DMS 273 (cell line): ENCODE measurements at regions not wholly inside any gene's neighbourhood (a gene's known extent, or its start where the extent isn't known, plus 50 kb on each side); places are given as distances from the start of the nearest gene placed in this dataset.
"Not testable (repeated sequence)": the region's sequence is repeated elsewhere in the genome, so short reads cannot be mapped to it uniquely, and the experiment has no call there.

Source experiments
- DNase-seq: peaks from one replicate; lab custom pipeline; 2025; ENCODE audit not compliant: unreplicated experiment; lab: John Stamatoyannopoulos, UW

GRCh38 chr9:7626571-7627029 lies 173.0 kb downstream of the DMAC1 start:
- DNase-seq = not testable (repeated sequence)

- DNase-seq = no peak
These were observed 177.1 kb downstream of the DMAC1 start for GRCh38 chr9:7622481-7622880.

GRCh38 chr9:7615344-7615743 lies 184.2 kb downstream of the DMAC1 start:
- no peak for DNase-seq

GRCh38 chr9:7613931-7614330 lies 185.6 kb downstream of the DMAC1 start:
- no peak for DNase-seq

GRCh38 chr9:7608261-7608660 lies 191.3 kb downstream of the DMAC1 start:
- no peak for DNase-seq

GRCh38 chr9:7607421-7607820 lies 192.2 kb downstream of the DMAC1 start:
- no peak for DNase-seq

- DNase-seq = no peak
These were observed 193.0 kb downstream of the DMAC1 start for GRCh38 chr9:7606591-7606990.

GRCh38 chr9:7601739-7602138 lies 197.8 kb downstream of the DMAC1 start:
- no peak for DNase-seq

- DNase-seq = no peak
These were observed 201.9 kb downstream of the DMAC1 start for GRCh38 chr9:7597716-7598115.

- DNase-seq = no peak
These were observed 207.0 kb downstream of the DMAC1 start for GRCh38 chr9:7592321-7593316.

GRCh38 chr9:7591501-7591900 lies 208.1 kb downstream of the DMAC1 start:
- no peak for DNase-seq

GRCh38 chr9:7580568-7580967 lies 219.0 kb downstream of the DMAC1 start:
- no peak for DNase-seq

GRCh38 chr9:7579351-7579750 lies 220.2 kb downstream of the DMAC1 start:
- DNase-seq = peak; percentile 1

- DNase-seq = no peak
These were observed 220.6 kb downstream of the DMAC1 start for GRCh38 chr9:7578951-7579350.

- peak; percentile 78 for DNase-seq
These were observed 229.4 kb downstream of the DMAC1 start for GRCh38 chr9:7570107-7570720.

GRCh38 chr9:7567687-7568086 lies 231.9 kb downstream of the DMAC1 start:
- DNase-seq = no peak

- DNase-seq = no peak
These were observed 238.0 kb downstream of the DMAC1 start for GRCh38 chr9:7561527-7562080.

GRCh38 chr9:7560669-7561305 lies 238.8 kb downstream of the DMAC1 start:
- no peak for DNase-seq

GRCh38 chr9:7554699-7555098 lies 244.9 kb downstream of the DMAC1 start:
- no peak for DNase-seq

GRCh38 chr9:7552706-7553105 lies 246.9 kb downstream of the DMAC1 start:
- not testable (repeated sequence) for DNase-seq

GRCh38 chr9:7549249-7549648 lies 250.3 kb downstream of the DMAC1 start:
- DNase-seq = peak; percentile 46
